Heart left ventricle (tissue), 13 donors: ENCODE measurements at regions not wholly inside any gene's neighbourhood (a gene's known extent, or its start where the extent isn't known, plus 50 kb on each side); places are given as distances from the start of the nearest gene placed in this dataset.

ENCODE experiments used
- CTCF ChIP-seq, 12 donors: fragments of 200-600 bp; sonication (generic) in 4 of 12; IDR thresholded peaks; one replicate each; pipeline versions ENCODE4 v1.5.0 to v1.8.0; 2018 to 2022; ENCODE audit warnings: antibody characterized with exemption in 12 of 12, mild to moderate bottlenecking in 5 of 12
- POLR2A ChIP-seq, 2 donors: fragments of 450-650 bp; IDR thresholded peaks; one replicate each; pipeline ENCODE4 v1.6.1; 2017; ENCODE audit warnings: antibody characterized with exemption in 2 of 2, mild to moderate bottlenecking in 2 of 2, moderate library complexity in 2 of 2
- donor health status: ischemic (EF 13 %, LVEDD 7.1; RV severe dilation, severe dysfunction).
- donor health status: DM: no; HTN: yes; CAD: no.
- donor health status: DM: no; HTN: no; CAD: no.
- donor health status: ischemic (EF 25% LVEDD 6.9; RV normal size, moderate dysfunction).
- donor health status: ischemic (EF 25% LVEDD 5.7; RV mildly dilated, moderate dysfunction).
- donor health status: ischemic (EF 35%, LVEDD 5.7; RV mildly dilated, moderate dysfunction).
- donor health status: nonischemic (EF 11% LVEDD 7.7; RV severe dilation, severe dysfunction).
- donor health status: DM: yes; HTN: yes; CAD: no.
- donor health status: PGD.
- donor health status: ischemic (EF 29% LVEDD 5.4; RV normal size, mild dysfunction).
- donor health status: nonischemic (EF 23%, LVEDD 6.1; RV moderate dilation, normal function).

- TF ChIP-seq CTCF (IDR thresholded peaks at IDR 0.05), result no peak
- no peak for TF ChIP-seq POLR2A (IDR thresholded peaks at IDR 0.05)
These were observed 2093.4 kb downstream of the TP53TG3F start for GRCh38 chr16:35552763-35553162.
